ENCODE measurements at regions not wholly inside any gene's neighbourhood (a gene's known extent, or its start where the extent isn't known, plus 50 kb on each side); places are given as distances from the start of the nearest gene placed in this dataset.

GRCh38 chr5:156037151-156037909 is 289.6 kb upstream of the SGCD start:
- TF ChIP-seq POLR2A (IDR thresholded peaks at IDR 0.05) (no peak), CTCF (IDR thresholded peaks at IDR 0.05 in 8 of 11, conservative IDR thresholded peaks at IDR 0.05 in 3 of 11) (no peak), POLR2AphosphoS5 (IDR thresholded peaks at IDR 0.05) (no peak)

Measured in spleen (tissue), 7 donors.